HG02870 (cell line): ENCODE measurements at regions not wholly inside any gene's neighbourhood (a gene's known extent, or its start where the extent isn't known, plus 50 kb on each side); places are given as distances from the start of the nearest gene placed in this dataset.
"Not testable (repeated sequence)": the region's sequence is repeated elsewhere in the genome, so short reads cannot be mapped to it uniquely, and the experiment has no call there.

Experiments used
- ATAC-seq: cut with Tn5 transposase; IDR thresholded peaks from one replicate; pipeline ENCODE4 v1.9.1; 2021; ENCODE audit warnings: mild to moderate bottlenecking, moderate library complexity; ENCODE audit not compliant: unreplicated experiment

DNA sequence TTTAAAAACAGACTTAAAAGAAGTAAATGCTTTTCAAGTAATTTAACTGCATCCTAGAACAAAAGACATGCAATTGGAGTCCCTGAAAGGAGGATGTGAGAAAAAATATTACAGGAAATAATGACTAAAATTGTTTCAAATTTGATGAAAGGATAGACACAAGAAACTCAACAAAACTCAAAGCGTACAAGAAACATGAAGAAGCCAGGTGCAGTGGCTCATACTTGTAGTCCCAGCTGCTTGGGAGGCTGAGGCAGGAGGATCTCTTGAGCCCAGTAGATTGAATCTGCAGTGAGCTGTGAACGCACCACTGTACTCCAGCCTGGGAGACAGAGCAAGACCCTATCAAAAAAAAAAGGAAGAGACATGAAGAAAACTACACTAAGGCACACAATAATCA is 118.1 kb upstream of the SLC39A10 start:
- ATAC-seq: no peak

DNA sequence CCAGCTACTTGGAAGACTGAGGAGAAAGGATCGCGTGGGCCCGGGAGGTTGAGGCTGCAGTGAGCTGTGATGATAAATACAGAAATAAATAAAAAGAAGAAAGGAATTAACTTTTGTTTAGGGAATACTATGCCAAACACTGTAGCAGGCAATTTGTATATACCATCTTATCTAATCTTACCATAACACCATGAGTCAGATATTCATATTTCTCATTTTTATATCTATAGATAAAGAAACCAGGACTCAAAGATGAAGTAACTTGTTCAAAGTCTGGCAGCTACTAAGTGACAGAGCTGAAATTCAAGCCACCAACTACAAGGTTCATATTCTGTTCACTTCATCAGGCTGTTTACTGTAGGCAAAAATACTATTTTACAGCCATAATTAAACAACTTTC is 119.2 kb upstream of the SLC39A10 start:
- no peak for ATAC-seq

DNA sequence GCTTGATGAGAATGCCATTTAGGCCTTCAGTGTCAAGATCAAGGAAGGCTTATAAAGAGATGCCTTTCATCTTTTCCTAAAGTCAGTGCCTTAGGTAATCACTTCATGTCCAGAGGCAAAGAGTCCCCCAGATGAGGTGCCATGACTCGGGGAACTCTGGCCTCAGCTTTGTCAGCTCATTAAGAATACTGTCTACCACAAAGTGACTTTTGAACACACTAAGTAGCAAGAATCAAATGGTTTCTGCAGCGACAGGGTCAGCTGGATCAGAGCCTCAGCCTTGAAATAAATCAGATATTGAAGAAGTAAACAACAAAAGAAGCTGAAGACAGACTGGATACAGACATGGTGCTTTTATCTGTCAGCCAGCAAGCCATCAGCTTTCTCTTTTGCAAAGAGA is 120.1 kb upstream of the SLC39A10 start:
- ATAC-seq: no peak

DNA sequence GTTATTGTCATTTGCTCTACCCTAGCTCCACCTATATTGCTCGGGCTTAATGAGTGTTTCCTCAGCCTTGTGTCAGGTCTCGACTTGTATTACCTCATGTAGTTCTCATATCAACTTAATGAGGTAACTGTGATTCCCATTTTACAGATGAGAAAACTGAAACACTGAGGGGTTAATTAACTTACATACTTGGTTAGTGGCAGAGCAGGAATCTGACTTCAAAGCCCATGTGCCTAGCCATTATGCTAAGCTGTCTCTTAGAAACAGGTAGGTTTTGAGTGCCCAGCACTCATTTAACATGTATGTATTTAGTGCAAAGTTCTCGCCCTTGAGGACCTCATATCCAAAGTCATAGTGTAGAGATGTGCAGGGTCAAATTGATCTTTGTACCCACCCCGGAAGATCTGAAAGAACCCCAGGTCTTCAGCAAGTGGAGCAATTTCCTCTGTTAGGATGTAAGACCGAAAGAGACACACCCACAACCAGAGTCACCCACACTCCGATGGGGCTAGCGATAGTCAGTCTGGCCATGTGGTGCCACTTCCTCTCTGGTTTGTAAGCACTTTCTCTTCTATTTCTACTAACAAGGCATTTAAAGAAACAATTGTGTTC is 121.0 kb upstream of the SLC39A10 start:
- ATAC-seq: peak; percentile 91

DNA sequence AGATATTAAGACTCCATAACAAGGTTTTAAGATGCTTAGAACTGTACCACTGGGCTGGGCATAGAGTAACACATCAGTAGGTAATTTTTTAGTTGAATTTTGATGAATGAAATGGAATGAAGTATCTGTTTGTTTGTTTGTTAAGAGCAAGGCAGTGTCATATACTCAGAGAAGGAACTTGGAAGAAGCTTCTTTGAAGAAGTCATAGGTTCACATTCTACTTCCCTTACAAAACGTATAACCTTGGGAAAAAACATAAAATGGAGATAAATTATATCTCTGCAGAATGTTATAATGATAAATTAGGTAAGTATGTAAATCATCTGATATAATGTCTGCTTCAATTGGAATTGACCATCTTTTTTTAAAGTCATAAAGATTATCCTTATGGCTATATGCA is 122.1 kb upstream of the SLC39A10 start:
- no peak for ATAC-seq

DNA sequence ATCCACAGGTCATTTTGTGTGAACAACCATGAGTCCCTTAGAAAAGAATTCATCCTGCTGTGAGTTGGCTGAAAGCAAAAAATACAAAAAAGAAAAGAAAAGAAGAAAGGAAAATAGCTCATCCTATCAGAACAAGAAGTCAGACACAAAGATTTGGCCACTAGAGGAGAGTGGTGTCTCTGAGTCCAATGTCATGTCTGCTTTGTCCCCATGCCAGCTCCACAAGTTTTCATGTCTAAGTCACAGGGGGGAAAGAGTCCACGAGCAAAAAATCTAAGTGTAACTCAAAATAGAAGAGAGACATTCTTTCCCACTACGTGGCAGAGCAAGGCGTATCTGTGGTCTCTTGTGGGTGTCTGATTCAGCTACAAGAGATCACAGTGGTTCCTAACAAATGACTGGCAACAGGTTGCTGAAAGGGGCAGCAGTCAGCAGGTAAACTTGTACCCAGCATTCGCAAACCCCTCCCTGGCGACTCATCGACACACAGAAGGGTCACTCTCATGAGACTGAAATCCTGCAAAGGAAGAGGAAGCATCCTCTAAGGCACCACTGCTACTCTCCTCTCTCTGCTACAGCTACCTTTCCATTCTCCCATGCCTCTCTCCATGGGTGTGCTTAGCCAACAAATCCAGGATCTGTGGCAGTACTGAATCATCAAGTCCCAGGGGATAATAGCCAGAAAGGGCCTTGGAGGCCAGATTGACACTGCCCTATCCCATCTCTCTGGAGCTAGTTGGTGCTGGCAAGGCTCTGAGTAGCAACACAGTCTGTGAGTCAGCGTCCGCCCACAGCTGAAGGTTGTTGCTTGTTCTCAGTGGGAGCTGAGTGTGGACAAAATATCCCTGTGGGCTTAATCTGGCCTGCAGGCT is 123.0 kb upstream of the SLC39A10 start:
- peak; percentile 30 for ATAC-seq

DNA sequence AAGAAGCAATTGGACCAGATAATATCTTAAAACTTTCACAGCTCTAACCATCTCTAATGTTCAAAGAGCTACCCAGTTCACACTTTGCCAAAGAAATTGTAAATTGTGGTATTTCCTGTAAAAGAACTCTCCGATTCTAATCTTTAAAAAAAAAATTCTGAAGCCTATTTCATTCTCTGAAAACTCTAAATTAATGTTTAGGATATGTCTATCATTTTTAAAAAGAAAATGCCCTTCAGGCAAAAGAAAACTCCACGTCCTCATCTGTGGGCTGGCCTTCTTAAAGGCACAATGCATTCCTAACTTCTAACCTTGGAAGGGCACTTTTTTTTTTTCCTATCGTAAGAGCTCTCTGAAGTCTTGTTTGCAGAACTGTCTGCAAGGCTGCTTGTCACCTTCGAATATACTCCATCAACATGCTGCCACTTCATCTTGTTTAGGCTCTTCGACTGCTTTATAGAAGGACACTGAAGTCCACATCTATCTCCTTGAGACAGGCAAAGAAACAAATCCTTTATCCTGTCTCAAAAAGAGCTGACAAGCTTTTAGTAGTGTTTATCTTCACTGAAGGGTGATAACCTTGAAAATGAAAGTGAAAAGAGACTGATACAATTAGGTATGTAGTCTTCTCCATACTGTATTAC is 124.3 kb upstream of the SLC39A10 start:
- peak; percentile 37 for ATAC-seq

DNA sequence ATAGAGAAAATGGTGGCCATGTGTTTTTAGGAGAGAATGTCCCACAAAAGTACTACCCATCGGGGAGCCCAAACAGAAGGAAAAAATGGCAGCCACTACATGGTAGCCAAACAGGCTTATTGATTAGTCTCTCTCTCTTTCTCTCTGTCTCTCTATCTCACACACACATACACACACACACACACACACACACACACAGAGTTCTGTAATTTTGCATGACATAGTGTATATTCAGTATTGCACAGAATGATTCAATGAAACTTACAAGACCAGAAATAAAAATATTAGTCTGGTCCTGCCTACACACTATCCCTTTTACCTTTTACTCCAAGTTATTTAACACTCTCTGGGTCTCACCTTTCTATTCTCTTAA is 124.8 kb upstream of the SLC39A10 start:
- no peak for ATAC-seq

DNA sequence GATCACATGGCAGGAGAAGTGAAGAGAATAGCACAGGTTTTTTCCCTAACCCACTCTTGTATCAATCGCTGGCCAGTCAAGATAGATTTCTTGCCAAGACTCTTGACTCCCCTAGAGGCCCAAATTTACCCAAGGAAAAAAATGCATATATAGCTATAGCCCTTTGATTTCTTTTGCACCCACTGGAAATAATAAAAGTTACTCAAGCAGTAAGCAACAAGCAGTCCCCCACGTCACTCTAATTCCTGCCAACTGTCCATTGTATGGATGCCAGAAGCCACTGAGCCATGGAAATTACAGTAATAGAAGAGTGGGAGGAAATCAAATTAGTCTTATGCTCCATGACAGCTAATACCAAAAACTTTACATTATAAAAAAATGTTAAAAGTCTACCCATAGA is 125.3 kb upstream of the SLC39A10 start:
- no peak for ATAC-seq

DNA sequence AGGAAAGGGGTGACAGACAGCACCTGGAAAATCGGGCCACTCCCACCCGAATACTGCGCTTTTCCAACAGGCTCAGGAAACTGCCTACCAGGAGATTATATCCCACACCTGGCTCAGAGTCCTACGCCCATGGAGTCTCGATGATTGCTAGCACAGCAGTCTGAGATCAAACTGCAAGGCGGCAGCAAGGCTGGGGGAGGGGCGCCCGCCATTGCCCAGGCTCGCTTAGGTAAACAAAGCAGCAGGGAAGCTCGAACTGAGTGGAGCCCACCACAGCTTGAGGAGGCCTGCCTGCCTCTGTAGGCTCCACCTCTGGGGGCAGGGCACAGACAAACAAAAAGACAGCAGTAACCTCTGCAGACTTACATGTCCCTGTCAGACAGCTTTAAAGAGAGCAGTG is 133.8 kb upstream of the SLC39A10 start:
- not testable (repeated sequence) for ATAC-seq

DNA sequence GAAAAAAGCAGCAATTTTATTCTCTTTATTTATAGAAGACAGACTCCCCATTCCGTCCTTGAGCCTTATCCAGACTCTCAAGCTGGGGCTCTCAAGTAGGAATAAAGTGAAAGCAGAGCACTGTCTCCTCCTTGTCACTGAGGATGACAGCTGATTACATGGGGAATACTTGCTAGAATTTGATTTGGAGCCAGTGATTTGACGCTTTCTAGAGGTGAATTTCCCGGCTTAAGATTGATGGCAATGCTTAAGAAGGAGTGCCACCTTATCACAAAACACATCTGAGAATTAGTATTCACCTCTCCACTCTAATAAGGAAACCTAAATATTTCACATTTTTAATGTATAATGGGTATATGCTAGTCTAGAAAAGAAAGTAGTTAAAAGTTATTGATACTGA is 135.4 kb upstream of the SLC39A10 start:
- no peak for ATAC-seq

DNA sequence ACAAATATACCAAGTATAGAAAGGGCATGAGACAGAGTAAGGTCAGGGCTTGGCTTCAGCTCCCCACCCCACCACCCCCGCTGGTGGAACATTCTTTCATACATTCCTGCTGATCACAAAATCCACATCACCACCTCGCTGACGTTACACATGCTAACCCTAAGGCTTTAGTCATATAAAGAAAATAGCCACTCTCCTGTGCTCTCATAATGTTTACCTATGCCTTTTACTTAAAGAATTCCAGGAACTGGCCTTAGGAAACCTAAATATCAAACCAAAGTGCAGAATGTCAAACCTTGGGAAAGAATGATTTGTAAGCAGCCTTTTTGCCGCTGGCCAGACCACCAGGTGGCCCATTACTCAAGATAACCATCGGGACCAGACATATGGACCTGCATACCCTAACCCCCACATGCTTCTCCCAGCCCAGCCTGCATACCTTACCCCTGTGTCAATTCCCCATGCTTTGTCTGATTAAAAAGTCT is 136.3 kb upstream of the SLC39A10 start:
- ATAC-seq: no peak

DNA sequence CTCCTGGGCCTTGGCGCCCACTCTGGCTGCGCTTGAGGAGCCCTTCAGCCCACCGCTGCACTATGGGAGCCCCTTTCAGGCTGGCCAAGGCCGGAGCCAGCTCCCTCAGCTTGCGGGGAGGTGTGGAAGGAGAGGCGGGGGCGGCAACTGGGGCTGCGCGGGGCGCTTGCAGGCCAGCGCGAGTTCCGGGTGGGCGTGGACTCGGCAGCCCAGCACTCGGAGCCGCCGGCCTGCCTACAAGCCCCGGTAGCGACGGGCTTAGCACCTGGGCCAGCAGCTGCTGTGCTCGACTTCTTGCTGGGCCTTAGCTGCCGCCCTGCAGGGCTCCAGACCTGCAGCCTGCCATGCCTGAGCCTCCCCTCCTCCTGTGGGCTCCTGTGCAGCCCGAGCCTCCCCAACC is 141.5 kb upstream of the SLC39A10 start:
- ATAC-seq: no peak

DNA sequence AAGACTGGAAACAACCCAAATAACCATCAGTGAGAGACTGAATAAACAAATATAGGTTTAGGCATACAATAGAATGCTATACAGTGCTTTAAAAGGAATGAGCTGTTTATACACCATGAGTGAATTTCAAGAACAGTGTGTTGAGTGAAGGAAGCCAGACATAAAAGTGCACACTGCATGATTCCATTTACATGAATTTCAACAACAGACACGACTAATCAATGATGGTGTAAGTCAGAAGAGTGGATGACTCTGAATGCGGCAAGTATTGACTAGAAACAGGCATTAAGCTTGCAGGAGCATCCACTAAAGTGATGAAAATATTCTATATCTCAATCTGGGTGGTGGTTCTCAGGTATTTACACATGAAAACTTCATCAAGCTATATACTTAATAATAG is 142.7 kb upstream of the SLC39A10 start:
- ATAC-seq: no peak

DNA sequence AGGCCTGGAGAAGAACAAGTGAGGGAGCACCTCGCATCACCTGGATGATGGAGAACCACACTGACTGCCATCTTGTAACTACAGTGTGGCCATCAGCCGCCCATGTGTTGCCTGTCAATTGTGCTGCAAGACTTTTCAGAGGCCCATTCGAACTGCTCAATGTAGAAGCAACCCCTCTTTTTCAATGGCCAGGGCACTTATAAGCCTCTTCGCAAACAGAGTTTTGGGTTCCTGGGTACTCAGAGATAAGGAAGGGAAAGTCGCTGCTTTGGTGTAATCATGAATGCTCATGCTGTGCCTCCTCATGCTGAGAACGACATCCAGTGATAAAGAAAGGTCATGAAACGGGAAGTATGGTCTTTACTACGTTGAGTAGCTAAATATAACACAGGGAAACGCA is 143.9 kb upstream of the SLC39A10 start:
- no peak for ATAC-seq

DNA sequence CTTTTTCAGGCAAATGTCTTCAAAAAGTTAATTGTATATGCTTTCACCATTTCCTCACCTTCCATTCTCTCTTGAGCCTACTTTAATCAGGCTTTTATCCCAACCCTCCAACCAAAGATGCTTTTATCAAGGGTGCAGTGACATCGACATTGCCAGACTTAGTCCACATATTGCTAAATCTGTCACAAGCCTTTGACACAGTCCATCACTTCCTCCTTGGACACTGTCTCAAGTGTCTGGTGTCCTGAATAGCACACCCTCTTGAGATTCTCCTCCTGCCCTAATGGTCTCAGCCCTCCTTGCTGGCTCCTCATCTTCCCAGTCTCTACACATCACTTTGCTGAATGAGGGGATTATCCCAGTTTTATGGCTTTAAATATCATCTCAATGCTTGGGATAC is 147.5 kb upstream of the SLC39A10 start:
- no peak for ATAC-seq

DNA sequence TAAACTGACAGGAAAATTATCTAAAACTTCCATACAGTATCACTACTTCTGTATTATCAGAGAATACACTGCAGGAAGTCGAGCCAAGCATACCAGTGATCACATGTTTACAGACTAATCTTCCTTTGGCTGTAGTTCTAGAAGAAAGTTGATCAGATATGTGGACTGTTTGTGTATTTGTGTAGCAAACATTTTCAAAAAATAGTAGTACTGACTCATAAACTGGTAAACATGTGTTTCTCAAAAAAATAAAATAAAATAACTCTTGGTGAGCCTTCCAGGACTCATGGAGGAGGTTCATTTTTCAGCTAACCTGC is 148.9 kb upstream of the SLC39A10 start:
- no peak for ATAC-seq

DNA sequence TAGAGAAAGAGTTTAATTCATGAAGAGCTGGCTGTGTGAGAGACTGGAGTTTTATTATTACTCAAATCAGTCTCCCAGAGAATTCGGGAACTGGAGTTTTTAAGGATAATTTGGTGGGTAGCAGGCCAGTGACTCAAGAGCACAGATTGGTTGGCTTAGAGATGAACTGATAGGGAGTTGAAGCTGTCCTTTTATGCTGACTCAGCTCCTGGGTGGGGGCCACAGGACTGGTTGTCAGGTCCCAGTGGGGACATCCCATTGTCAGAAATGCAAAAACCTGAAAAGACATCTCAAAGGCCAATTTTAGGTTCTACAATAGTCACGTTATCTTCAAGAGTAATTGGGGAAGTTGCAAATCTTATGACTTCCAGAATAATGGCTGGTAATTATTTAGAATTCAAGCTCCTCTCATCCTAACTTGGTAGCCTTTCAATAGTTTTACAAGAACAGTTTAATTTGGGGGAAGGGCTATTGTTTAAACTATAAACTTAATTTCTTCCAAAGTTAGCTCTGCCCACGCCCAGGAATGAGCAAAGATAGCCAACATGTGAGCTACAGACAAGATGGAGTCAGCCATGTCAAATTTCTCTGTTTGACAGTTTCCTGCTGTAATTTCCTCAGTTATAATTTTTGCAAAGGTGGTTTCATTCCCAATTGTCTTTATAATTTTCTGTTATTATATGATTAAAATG is 149.4 kb upstream of the SLC39A10 start:
- ATAC-seq: no peak

DNA sequence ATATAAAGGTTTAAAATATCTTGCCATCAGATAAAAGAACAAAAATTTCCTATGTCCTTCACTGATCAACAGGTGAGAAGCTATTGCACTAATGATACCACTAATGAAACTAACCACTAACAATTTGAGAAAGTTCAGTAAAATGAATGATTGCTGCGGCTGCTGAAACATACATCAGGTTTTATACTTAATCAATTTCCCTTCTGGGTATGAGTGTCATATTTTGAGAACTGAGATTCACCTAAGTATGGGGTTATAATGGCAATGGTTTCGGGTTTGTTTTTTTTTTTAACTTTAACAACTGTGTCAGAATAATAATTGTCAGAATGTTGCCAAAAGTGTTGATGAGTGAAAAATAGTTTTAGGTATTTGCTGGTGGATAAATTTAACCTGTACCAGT is 151.3 kb upstream of the SLC39A10 start:
- ATAC-seq: peak; percentile 97

DNA sequence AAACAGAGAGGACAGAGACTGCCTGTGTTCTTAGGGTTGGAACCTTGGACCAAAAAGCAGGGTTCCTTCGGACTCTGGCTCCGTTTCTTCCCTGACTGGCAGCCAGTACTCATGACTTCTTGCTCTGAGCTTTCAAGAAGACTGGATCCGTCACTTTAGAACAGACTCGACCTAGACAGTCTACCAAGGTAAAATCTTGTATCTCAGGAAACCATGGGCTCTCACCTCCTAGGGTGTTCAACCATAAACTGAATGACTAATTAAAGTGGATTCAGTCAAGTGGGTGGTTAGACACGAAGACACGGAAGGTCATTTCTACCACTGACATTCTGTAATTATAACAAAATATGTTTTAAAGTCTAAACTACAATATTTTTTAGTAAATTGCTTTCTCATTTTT is 153.8 kb upstream of the SLC39A10 start:
- ATAC-seq: no peak

DNA sequence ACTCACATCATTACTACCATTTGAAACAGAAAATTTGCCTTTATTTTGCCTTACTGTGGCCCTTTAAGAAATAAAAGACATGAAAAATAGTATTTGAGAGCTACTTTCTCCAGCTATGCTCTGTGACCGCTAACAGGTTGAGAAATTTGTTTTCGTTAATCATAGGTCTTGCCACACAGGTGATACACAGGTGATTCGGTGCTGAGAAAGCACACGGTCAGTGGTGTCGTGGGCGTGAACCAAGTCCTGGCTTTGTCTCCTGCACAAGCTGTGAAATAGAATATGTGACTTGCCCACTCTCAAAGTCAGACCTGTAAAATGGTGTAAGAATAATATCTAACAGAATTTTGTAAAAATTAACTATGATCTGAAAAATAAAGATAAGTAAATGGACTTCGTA is 155.3 kb upstream of the SLC39A10 start:
- no peak for ATAC-seq

DNA sequence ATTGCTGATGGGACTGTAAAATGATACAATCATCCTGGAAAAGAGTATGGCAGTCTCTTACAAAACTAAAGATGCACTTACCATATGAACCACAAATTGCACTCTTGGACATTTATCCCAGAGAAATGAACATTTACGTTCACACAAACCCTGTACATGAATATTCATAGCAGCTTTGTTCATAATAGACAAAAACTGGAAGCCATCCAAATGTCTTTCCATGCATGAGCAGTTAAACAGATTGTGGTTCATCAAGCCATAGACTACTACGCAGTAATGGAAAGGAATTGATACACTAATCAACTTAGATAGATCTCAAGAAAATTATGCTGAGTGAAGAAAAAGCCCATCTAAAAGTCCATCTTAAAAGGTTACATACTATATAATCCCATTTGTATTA is 156.1 kb upstream of the SLC39A10 start:
- no peak for ATAC-seq
